Activated CD8-positive, alpha-beta T cell treated with anti-CD3 and anti-CD28 coated beads for 36 hours (primary cell): ENCODE measurements at regions not wholly inside any gene's neighbourhood (a gene's known extent, or its start where the extent isn't known, plus 50 kb on each side); places are given as distances from the start of the nearest gene placed in this dataset.
"Not testable (repeated sequence)": the region's sequence is repeated elsewhere in the genome, so short reads cannot be mapped to it uniquely, and the experiment has no call there.

ENCODE experiments used
- ATAC-seq: fragments of 200-7000 bp; cut with Tn5 transposase; one replicate; pipeline ENCODE4 v1.10.0; 2021; ENCODE audit warnings: mild to moderate bottlenecking, moderate library complexity
- CTCF ChIA-PET: fragments of 350-600 bp; sonication (Branson Sonifier 250); formaldehyde crosslinking; loops from one replicate; lab custom pipeline; 2021; ENCODE audit warnings: antibody characterized with exemption; lab: Charles Lee
- POLR2A ChIA-PET: fragments of 350-600 bp; sonication (Branson Sonifier 250); formaldehyde crosslinking; loops from one replicate; lab custom pipeline; 2021; ENCODE audit warnings: antibody characterized with exemption; lab: Charles Lee
- DNase-seq: peaks from one replicate; pipeline ENCODE4 v3.0.0-alpha.2; 2020
- H3K27ac Mint-ChIP-seq: one replicate; pipeline ENCODE4 v1.8.0; 2021; ENCODE audit warnings: mild to moderate bottlenecking, mixed read lengths
- H3K27me3 Mint-ChIP-seq: one replicate; pipeline ENCODE4 v1.8.0; 2021; ENCODE audit warnings: mixed read lengths
- H3K36me3 Mint-ChIP-seq: one replicate; pipeline ENCODE4 v1.8.0; 2021; ENCODE audit warnings: low read depth, mixed read lengths
- H3K4me1 Mint-ChIP-seq: one replicate; pipeline ENCODE4 v1.8.0; 2021; ENCODE audit warnings: low read depth, mixed read lengths
- H3K4me3 Mint-ChIP-seq: one replicate; pipeline ENCODE4 v1.8.0; 2021; ENCODE audit warnings: mild to moderate bottlenecking, moderate library complexity, mixed read lengths
- H3K9me3 Mint-ChIP-seq: one replicate; pipeline ENCODE4 v1.8.0; 2021; ENCODE audit warnings: mixed read lengths
- CTCF ChIP-seq: fragments of 200-600 bp; IDR thresholded peaks from one replicate; pipeline ENCODE4 v1.8.0; 2022; ENCODE audit warnings: antibody characterized with exemption, mild to moderate bottlenecking
- intact Hi-C: fragments of 100-400 bp; cut with micrococcal nuclease; formaldehyde crosslinking; loops from one replicate; pipeline ENCODE4 v1.10.0; 2022

GRCh38 chr2:131665716-131666115 lies 138.0 kb downstream of the CCDC74A start:
- ATAC-seq, H3K4me1 Mint-ChIP-seq, H3K9me3 Mint-ChIP-seq, H3K27ac Mint-ChIP-seq, H3K4me3 Mint-ChIP-seq, POLR2A ChIA-PET, intact Hi-C loops, H3K36me3 Mint-ChIP-seq, CTCF ChIA-PET, DNase-seq: not testable (repeated sequence)
- peaks cover 16% of the 10 kb centered on the region for H3K27me3 Mint-ChIP-seq

GRCh38 chr2:131668794-131669540 lies 141.3 kb downstream of the CCDC74A start:
- DNase-seq, CTCF ChIA-PET, H3K36me3 Mint-ChIP-seq, H3K4me3 Mint-ChIP-seq, ATAC-seq, H3K27ac Mint-ChIP-seq, H3K9me3 Mint-ChIP-seq, intact Hi-C loops, H3K4me1 Mint-ChIP-seq, POLR2A ChIA-PET: not testable (repeated sequence)
- peaks cover 12% of the 10 kb centered on the region for H3K27me3 Mint-ChIP-seq

GRCh38 chr2:131671841-131672470 lies 144.3 kb downstream of the CCDC74A start:
- H3K36me3 Mint-ChIP-seq, H3K4me3 Mint-ChIP-seq, H3K27ac Mint-ChIP-seq, POLR2A ChIA-PET, H3K4me1 Mint-ChIP-seq, DNase-seq, H3K9me3 Mint-ChIP-seq, ATAC-seq: not testable (repeated sequence)
- intact Hi-C loops = loop anchor here (5.0 to 10.0 kb wide), 3 partner anchors 133 to 520 kb away; no protein-coding TSS in a partner anchor
- H3K27me3 Mint-ChIP-seq = peaks cover 14% of the 10 kb centered on the region
- CTCF ChIA-PET = interaction anchor here (0.8 to 3.4 kb wide), 18 partner anchors 10 to 518 kb away, joined by 3 to 27 read pairs (median 4); no protein-coding TSS in a partner anchor

GRCh38 chr2:131672471-131673399 lies 145.0 kb downstream of the CCDC74A start:
- H3K4me1 Mint-ChIP-seq, POLR2A ChIA-PET, H3K9me3 Mint-ChIP-seq, H3K27ac Mint-ChIP-seq, H3K36me3 Mint-ChIP-seq, H3K4me3 Mint-ChIP-seq: not testable (repeated sequence)
- peak; percentile 37 for TF ChIP-seq CTCF
- ATAC-seq (peak; percentile 92), DNase-seq (peak; percentile 71)
- intact Hi-C loops = loop anchor here (5.0 to 10.0 kb wide), 3 partner anchors 132 to 520 kb away; no protein-coding TSS in a partner anchor
- H3K27me3 Mint-ChIP-seq = peaks cover 14% of the 10 kb centered on the region
- CTCF ChIA-PET = interaction anchor here (0.6 to 3.4 kb wide), 21 partner anchors 9 to 555 kb away, joined by 3 to 27 read pairs (median 4); no protein-coding TSS in a partner anchor

GRCh38 chr2:131673400-131674173 lies 145.9 kb downstream of the CCDC74A start:
- peak; percentile 76 for DNase-seq
- peak; percentile 85 for ATAC-seq
- Mint-ChIP-seq H3K4me1 (peaks cover 6% of the 10 kb centered on the region), H3K27me3 (peaks cover 12% of the 10 kb centered on the region), H3K4me3 (no peak overlapping the region), H3K27ac (no peak overlapping the region), H3K36me3 (no peaks in the 10 kb centered on the region), H3K9me3 (no peaks in the 10 kb centered on the region)
- ChIA-PET POLR2A (no interaction called here), CTCF (interaction anchor here (1.0 to 3.4 kb wide), 11 partner anchors 9 to 520 kb away, joined by 3 to 27 read pairs (median 8); no protein-coding TSS in a partner anchor)
- intact Hi-C loops = loop anchor here (5.0 to 10.0 kb wide), 3 partner anchors 131 to 521 kb away; no protein-coding TSS in a partner anchor
- TF ChIP-seq CTCF = peak; percentile 83
